ENCODE measurements at regions not wholly inside any gene's neighbourhood (a gene's known extent, or its start where the extent isn't known, plus 50 kb on each side); places are given as distances from the start of the nearest gene placed in this dataset.
"Not testable (repeated sequence)": the region's sequence is repeated elsewhere in the genome, so short reads cannot be mapped to it uniquely, and the experiment has no call there.

GRCh38 chr1:65020774-65021173, 54.4 kb upstream of the JAK1 start:
- DNase-seq: no peak

GRCh38 chr1:65021795-65022194, 55.4 kb upstream of the JAK1 start:
- peak; percentile 89 for DNase-seq

- no peak for DNase-seq
These were observed 55.9 kb upstream of the JAK1 start for GRCh38 chr1:65022216-65022615.

- DNase-seq: no peak
These were observed 59.4 kb upstream of the JAK1 start for GRCh38 chr1:65025794-65026193.

- DNase-seq: peak; percentile 18
These were observed 59.9 kb upstream of the JAK1 start for GRCh38 chr1:65026235-65026634.

- DNase-seq: peak; percentile 35
These were observed 61.5 kb upstream of the JAK1 start for GRCh38 chr1:65027666-65028358.

- not testable (repeated sequence) for DNase-seq
These were observed 63.1 kb upstream of the JAK1 start for GRCh38 chr1:65029434-65029833.

GRCh38 chr1:65034879-65035278, 68.5 kb upstream of the JAK1 start:
- not testable (repeated sequence) for DNase-seq

GRCh38 chr1:65036570-65037051, 70.3 kb upstream of the JAK1 start:
- DNase-seq: no peak

- no peak for DNase-seq
These were observed 72.7 kb upstream of the JAK1 start for GRCh38 chr1:65039066-65039465.

GRCh38 chr1:65039508-65039907, 73.2 kb upstream of the JAK1 start:
- no peak for DNase-seq

- no peak for DNase-seq
These were observed 76.1 kb upstream of the JAK1 start for GRCh38 chr1:65042467-65042866.

- DNase-seq: peak; percentile 20
These were observed 78.1 kb upstream of the JAK1 start for GRCh38 chr1:65044411-65044810.

GRCh38 chr1:65045022-65045817, 78.9 kb upstream of the JAK1 start:
- DNase-seq: no peak

GRCh38 chr1:65048335-65048734, 82.0 kb upstream of the JAK1 start:
- DNase-seq: no peak

GRCh38 chr1:65049941-65050713, 83.8 kb upstream of the JAK1 start:
- no peak for DNase-seq

GRCh38 chr1:65050735-65051134, 84.4 kb upstream of the JAK1 start:
- no peak for DNase-seq

- no peak for DNase-seq
These were observed 88.1 kb upstream of the JAK1 start for GRCh38 chr1:65054481-65054880.

- no peak for DNase-seq
These were observed 89.4 kb upstream of the JAK1 start for GRCh38 chr1:65055747-65056146.

GRCh38 chr1:65056234-65056633, 89.9 kb upstream of the JAK1 start:
- no peak for DNase-seq

- peak; percentile 39 for DNase-seq
These were observed 90.5 kb upstream of the JAK1 start for GRCh38 chr1:65056866-65057265.

GRCh38 chr1:65059930-65060538, 88.0 kb upstream of the AK4 start:
- peak; percentile 37 for DNase-seq

GRCh38 chr1:65062339-65062738, 85.7 kb upstream of the AK4 start:
- no peak for DNase-seq
